CD14-positive monocyte (primary cell): ENCODE measurements at regions not wholly inside any gene's neighbourhood (a gene's known extent, or its start where the extent isn't known, plus 50 kb on each side); places are given as distances from the start of the nearest gene placed in this dataset.

Source experiments
- DNase-seq, 3 donors: peaks; one replicate each; pipeline ENCODE4 v3.0.0-alpha.2; 2011 to 2022
- H2AFZ ChIP-seq: 2 replicates; pipeline ENCODE4 v1.6.0; 2012; ENCODE audit warnings: mild to moderate bottlenecking, low read depth, low read length, inconsistent platforms; ENCODE audit not compliant: insufficient read depth, poor library complexity, severe bottlenecking
- H3K27ac ChIP-seq, 2 donors: 1 replicate in 1 of 2; 2 replicates in 1 of 2; pipeline ENCODE4 v1.5.1; 2012 to 2013; ENCODE audit warnings: low read length in 2 of 2, control low read depth in 1 of 2, inconsistent platforms in 1 of 2, low read depth in 1 of 2, mild to moderate bottlenecking in 1 of 2
- H3K27me3 ChIP-seq, 2 donors: one replicate each; pipeline versions ENCODE4 v1.6.0 to v1.6.1; 2011 to 2013; ENCODE audit warnings: low read length in 2 of 2; ENCODE audit not compliant: control insufficient read depth in 2 of 2, insufficient read depth in 2 of 2
- H3K36me3 ChIP-seq, 2 donors: replicated peaks in 1 of 2; 1 replicate in 1 of 2; 2 replicates in 1 of 2; pipeline versions ENCODE4 v1.5.1 to v1.6.1; 2012 to 2013; ENCODE audit warnings: low read length in 2 of 2, control low read depth in 1 of 2, inconsistent platforms in 1 of 2, mild to moderate bottlenecking in 1 of 2; ENCODE audit not compliant: insufficient read depth in 2 of 2, control insufficient read depth in 1 of 2
- H3K4me1 ChIP-seq, 2 donors: 1 replicate in 1 of 2; 2 replicates in 1 of 2; pipeline versions ENCODE4 v1.5.1 to v1.6.1; 2012 to 2013; ENCODE audit warnings: low read length in 2 of 2, control low read depth in 1 of 2, inconsistent platforms in 1 of 2, mild to moderate bottlenecking in 1 of 2, moderate library complexity in 1 of 2; ENCODE audit not compliant: insufficient read depth in 2 of 2, control insufficient read depth in 1 of 2
- H3K4me2 ChIP-seq: replicated peaks from 2 replicates; pipeline ENCODE3; 2012; ENCODE audit warnings: low read length, moderate library complexity, mild to moderate bottlenecking; ENCODE audit not compliant: poor library complexity, severe bottlenecking; ENCODE audit errors: extremely low read depth
- H3K4me3 ChIP-seq, 3 experiments: fragments of 200-600 bp in 1 of 3; sonication (generic) in 1 of 3; replicated peaks in 1 of 3; 1 replicate in 2 of 3; 2 replicates in 1 of 3; pipeline ENCODE4 v1.5.1; 2011 to 2013; ENCODE audit warnings: low read length in 3 of 3, mild to moderate bottlenecking in 3 of 3, control low read depth in 2 of 3, low read depth in 2 of 3, inconsistent platforms in 1 of 3, moderate library complexity in 1 of 3
- H3K79me2 ChIP-seq: 2 replicates; pipeline ENCODE4 v1.6.0; 2012; ENCODE audit warnings: mild to moderate bottlenecking, control low read depth, inconsistent platforms, low read length, moderate library complexity; ENCODE audit not compliant: insufficient read depth
- H3K9ac ChIP-seq: 2 replicates; pipeline ENCODE4 v1.6.0; 2017; ENCODE audit warnings: low read length, mild to moderate bottlenecking; ENCODE audit not compliant: insufficient read depth, poor library complexity, severe bottlenecking
- H3K9me3 ChIP-seq, 2 donors: replicated peaks in 1 of 2; 1 replicate in 1 of 2; 2 replicates in 1 of 2; pipeline versions ENCODE4 v1.5.1 to v1.6.1; 2012 to 2013; ENCODE audit warnings: low read length in 2 of 2, control low read depth in 1 of 2; ENCODE audit not compliant: control insufficient read depth in 1 of 2, insufficient read depth in 1 of 2
- H4K20me1 ChIP-seq: 2 replicates; pipeline ENCODE4 v1.6.0; 2012; ENCODE audit warnings: mild to moderate bottlenecking, low read length, control low read depth, moderate library complexity; ENCODE audit not compliant: insufficient read depth
- H3K27ac Mint-ChIP-seq, 7 donors: one replicate each; pipeline ENCODE4 v1.8.0; 2020; ENCODE audit warnings: mild to moderate bottlenecking in 7 of 7, mixed read lengths in 7 of 7, moderate library complexity in 6 of 7, inconsistent platforms in 2 of 7
- H3K27me3 Mint-ChIP-seq, 3 donors: one replicate each; pipeline ENCODE4 v1.8.0; 2021 to 2022; ENCODE audit warnings: low read depth in 3 of 3, mild to moderate bottlenecking in 3 of 3, mixed read lengths in 3 of 3, moderate library complexity in 3 of 3, inconsistent platforms in 1 of 3
- H3K36me3 Mint-ChIP-seq, 2 donors: one replicate each; pipeline ENCODE4 v1.8.0; 2020; ENCODE audit warnings: mixed read lengths in 2 of 2, inconsistent platforms in 1 of 2, mild to moderate bottlenecking in 1 of 2
- H3K4me1 Mint-ChIP-seq: one replicate; pipeline ENCODE4 v1.8.0; 2020; ENCODE audit warnings: mild to moderate bottlenecking, mixed read lengths
- H3K4me3 Mint-ChIP-seq, 2 donors: one replicate each; pipeline ENCODE4 v1.8.0; 2020; ENCODE audit warnings: mild to moderate bottlenecking in 2 of 2, mixed read lengths in 2 of 2, moderate library complexity in 1 of 2
- H3K9me3 Mint-ChIP-seq, 7 donors: one replicate each; pipeline ENCODE4 v1.8.0; 2020 to 2022; ENCODE audit warnings: mixed read lengths in 7 of 7, mild to moderate bottlenecking in 6 of 7, moderate library complexity in 6 of 7, inconsistent platforms in 2 of 7
- WGBS: methylation state at CpG from one replicate; pipeline ENCODE4 v1.1.5; 2013; ENCODE audit warnings: missing lambda C conversion rate; ENCODE audit not compliant: insufficient coverage; 5-methylcytosine and 5-hydroxymethylcytosine counted together
- intact Hi-C, 2 donors: fragments of 100-400 bp; cut with micrococcal nuclease; formaldehyde crosslinking; loops; one replicate each; pipeline versions ENCODE4 v1.15.0 to v1.15.1; 2023
- TF ChIP-seq, protein P1 (sequence below): fragments of 200-600 bp; IDR thresholded peaks from one replicate; pipeline ENCODE4 v1.8.0; 2022; ENCODE audit warnings: antibody characterized with exemption, mild to moderate bottlenecking

DNA sequence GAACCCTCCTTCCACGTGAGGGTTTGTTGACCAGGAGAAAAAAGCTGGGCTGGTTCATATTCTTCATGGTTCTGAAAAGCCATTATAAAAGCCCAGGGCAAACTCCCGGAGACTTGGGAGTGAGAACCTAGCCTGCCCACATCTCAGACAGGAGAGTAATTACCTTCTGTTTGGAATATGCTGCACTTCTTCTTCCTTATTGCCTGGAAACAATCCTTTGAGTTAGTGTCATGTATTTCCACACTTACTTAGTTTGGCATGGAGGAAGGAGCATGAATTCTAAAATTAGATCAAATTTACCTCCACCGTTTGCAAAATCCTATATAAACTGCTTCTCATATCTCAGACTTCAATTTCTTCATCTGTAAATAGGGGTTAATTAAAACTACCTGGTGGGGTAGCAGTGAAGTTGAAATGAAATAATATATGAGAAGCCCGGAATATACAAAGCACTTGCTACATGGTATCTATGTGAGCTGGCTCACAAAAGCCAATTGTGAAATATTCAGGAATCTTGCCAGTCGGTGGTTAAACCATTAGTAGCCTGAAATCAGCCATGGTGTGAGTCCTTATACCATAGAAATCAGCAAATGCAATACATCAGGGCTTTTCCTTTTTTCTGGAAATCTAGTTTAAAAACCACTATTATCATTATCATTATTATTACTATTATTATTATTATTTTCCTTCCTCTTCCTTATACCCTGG lies 140.0 kb upstream of the RAD23B start:
- peaks cover 0 to 6% (median 3%) of the 10 kb centered on the region in 3 donors for H3K27me3 Mint-ChIP-seq
- no peaks in the 10 kb centered on the region for H3K4me1 ChIP-seq
- H3K36me3 Mint-ChIP-seq = no peaks in the 10 kb centered on the region
- no peak overlapping the region for H3K4me2 ChIP-seq
- no peak for DNase-seq
- H2AFZ ChIP-seq = no peak overlapping the region
- 44% methylated on average over 3 of the region's 5 CpGs for WGBS
- no peaks in the 10 kb centered on the region for H3K4me1 Mint-ChIP-seq
- no peaks in the 10 kb centered on the region for H3K36me3 ChIP-seq
- no peak overlapping the region for H3K4me3 Mint-ChIP-seq
- H3K27ac Mint-ChIP-seq = no peak overlapping the region
- intact Hi-C loops = no loop called here
- no peak overlapping the region for H3K4me3 ChIP-seq
- H3K9me3 ChIP-seq = no peaks in the 10 kb centered on the region
- no peaks in the 10 kb centered on the region for H3K9me3 Mint-ChIP-seq
- H4K20me1 ChIP-seq = no peaks in the 10 kb centered on the region
- no peaks in the 10 kb centered on the region for H3K79me2 ChIP-seq
- TF ChIP-seq, protein P1, sequence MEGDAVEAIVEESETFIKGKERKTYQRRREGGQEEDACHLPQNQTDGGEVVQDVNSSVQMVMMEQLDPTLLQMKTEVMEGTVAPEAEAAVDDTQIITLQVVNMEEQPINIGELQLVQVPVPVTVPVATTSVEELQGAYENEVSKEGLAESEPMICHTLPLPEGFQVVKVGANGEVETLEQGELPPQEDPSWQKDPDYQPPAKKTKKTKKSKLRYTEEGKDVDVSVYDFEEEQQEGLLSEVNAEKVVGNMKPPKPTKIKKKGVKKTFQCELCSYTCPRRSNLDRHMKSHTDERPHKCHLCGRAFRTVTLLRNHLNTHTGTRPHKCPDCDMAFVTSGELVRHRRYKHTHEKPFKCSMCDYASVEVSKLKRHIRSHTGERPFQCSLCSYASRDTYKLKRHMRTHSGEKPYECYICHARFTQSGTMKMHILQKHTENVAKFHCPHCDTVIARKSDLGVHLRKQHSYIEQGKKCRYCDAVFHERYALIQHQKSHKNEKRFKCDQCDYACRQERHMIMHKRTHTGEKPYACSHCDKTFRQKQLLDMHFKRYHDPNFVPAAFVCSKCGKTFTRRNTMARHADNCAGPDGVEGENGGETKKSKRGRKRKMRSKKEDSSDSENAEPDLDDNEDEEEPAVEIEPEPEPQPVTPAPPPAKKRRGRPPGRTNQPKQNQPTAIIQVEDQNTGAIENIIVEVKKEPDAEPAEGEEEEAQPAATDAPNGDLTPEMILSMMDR = no peak
- H3K27me3 ChIP-seq = no peaks in the 10 kb centered on the region
- H3K9ac ChIP-seq = no peak overlapping the region
- H3K27ac ChIP-seq = no peak overlapping the region

DNA sequence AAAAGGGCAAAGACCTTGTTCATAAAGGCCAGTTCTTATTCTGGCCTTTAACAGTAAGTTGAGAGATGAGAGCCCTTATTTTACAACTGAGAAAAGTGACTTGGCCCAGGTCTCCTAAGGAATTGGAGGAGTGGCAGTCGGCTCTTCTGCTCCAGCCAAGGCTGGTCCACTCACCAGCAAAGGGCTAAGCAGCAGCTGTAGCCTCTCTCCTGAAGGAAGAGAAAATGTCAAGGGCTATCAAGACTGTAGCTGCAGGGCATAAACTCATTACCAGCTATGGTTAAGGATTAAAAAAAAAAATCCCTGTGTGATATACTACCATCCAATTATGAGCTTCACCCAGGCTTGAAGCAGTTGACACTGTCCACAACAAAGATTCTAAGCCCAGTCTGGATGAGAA lies 138.6 kb upstream of the RAD23B start:
- Mint-ChIP-seq H3K36me3 (no peaks in the 10 kb centered on the region), H3K27me3 (peaks cover 0 to 3% (median 2%) of the 10 kb centered on the region in 3 donors), H3K9me3 (no peaks in the 10 kb centered on the region), H3K27ac (no peak overlapping the region), H3K4me3 (no peak overlapping the region), H3K4me1 (no peaks in the 10 kb centered on the region)
- no peak for DNase-seq
- Histone ChIP-seq H3K36me3 (no peaks in the 10 kb centered on the region), H3K4me3 (no peak overlapping the region), H3K4me1 (no peaks in the 10 kb centered on the region), H3K9me3 (no peaks in the 10 kb centered on the region), H3K27ac (no peak overlapping the region), H4K20me1 (no peaks in the 10 kb centered on the region), H3K9ac (no peak overlapping the region), H3K79me2 (no peaks in the 10 kb centered on the region), H3K4me2 (no peak overlapping the region), H3K27me3 (no peaks in the 10 kb centered on the region), H2AFZ (no peak overlapping the region)
- intact Hi-C loops = no loop called here
- WGBS = no CpG with 5 or more reads among the region's 1 CpG
- TF ChIP-seq, protein P1 = no peak
